WTC11 (cell line): ENCODE measurements at regions not wholly inside any gene's neighbourhood (a gene's known extent, or its start where the extent isn't known, plus 50 kb on each side); places are given as distances from the start of the nearest gene placed in this dataset.

Source experiments
- FOXP1 ChIP-seq: sonication (generic); formaldehyde crosslinking; IDR thresholded peaks from 2 replicates; pipeline ENCODE4 v1.8.0; 2022; ENCODE audit warnings: missing genetic modification reagents, mild to moderate bottlenecking, moderate library complexity, borderline replicate concordance
- GRHL2 ChIP-seq: fragments of 250-450 bp; sonication (Bioruptor Pico); IDR thresholded peaks from 2 replicates; pipeline ENCODE4 v1.8.0; 2022; ENCODE audit warnings: mild to moderate bottlenecking, moderate library complexity; ENCODE audit not compliant: insufficient replicate concordance, severe bottlenecking
- MYBL2 ChIP-seq: sonication (generic); formaldehyde crosslinking; IDR thresholded peaks from 2 replicates; pipeline ENCODE4 v1.8.1; 2023; ENCODE audit warnings: mild to moderate bottlenecking, moderate library complexity, missing genetic modification reagents
- TEAD4 ChIP-seq: sonication (generic); formaldehyde crosslinking; IDR thresholded peaks from 2 replicates; pipeline ENCODE4 v1.8.0; 2022; ENCODE audit warnings: mild to moderate bottlenecking, missing genetic modification reagents
- TP53 ChIP-seq: sonication (generic); formaldehyde crosslinking; IDR thresholded peaks from 2 replicates; pipeline ENCODE4 v1.8.1; 2023; ENCODE audit warnings: mild to moderate bottlenecking, missing genetic modification reagents
- ZNF121 ChIP-seq: sonication (generic); formaldehyde crosslinking; IDR thresholded peaks from 2 replicates; pipeline ENCODE4 v1.8.0; 2023; ENCODE audit warnings: missing genetic modification reagents
- TF ChIP-seq, protein P1 (sequence below): fragments of 200-600 bp; IDR thresholded peaks from 2 replicates; pipeline ENCODE4 v1.8.0; 2022; ENCODE audit warnings: antibody characterized with exemption
- TF ChIP-seq, protein P2 (sequence below): sonication (generic); formaldehyde crosslinking; IDR thresholded peaks from 2 replicates; pipeline ENCODE4 v1.8.0; 2023; ENCODE audit warnings: missing genetic modification reagents

DNA sequence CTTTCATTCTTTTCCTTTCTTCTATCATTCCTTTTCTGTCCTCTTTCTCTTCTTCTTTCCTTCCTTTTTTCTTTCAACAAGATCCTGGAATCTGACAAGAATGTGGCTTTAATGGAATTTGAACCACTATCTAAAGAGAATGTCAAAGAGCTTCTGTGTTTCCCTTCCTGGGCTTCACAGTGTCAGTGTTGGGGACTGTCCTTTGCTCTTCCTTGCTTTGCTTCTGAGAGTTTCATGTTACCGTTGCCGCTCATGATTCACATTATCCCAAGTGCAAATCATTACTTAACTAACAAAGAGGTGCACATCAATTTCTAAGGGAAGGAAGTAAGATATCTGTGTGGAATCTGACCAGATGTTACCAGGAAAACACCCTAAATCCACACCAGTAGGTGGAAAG is 90.5 kb upstream of the DDIT4L start:
- TF ChIP-seq, protein P1, sequence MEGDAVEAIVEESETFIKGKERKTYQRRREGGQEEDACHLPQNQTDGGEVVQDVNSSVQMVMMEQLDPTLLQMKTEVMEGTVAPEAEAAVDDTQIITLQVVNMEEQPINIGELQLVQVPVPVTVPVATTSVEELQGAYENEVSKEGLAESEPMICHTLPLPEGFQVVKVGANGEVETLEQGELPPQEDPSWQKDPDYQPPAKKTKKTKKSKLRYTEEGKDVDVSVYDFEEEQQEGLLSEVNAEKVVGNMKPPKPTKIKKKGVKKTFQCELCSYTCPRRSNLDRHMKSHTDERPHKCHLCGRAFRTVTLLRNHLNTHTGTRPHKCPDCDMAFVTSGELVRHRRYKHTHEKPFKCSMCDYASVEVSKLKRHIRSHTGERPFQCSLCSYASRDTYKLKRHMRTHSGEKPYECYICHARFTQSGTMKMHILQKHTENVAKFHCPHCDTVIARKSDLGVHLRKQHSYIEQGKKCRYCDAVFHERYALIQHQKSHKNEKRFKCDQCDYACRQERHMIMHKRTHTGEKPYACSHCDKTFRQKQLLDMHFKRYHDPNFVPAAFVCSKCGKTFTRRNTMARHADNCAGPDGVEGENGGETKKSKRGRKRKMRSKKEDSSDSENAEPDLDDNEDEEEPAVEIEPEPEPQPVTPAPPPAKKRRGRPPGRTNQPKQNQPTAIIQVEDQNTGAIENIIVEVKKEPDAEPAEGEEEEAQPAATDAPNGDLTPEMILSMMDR = no peak
- TF ChIP-seq FOXP1 (no peak), TP53 (CRISPR knock-in tag) (no peak), GRHL2 (CRISPR knock-in tag) (no peak), TEAD4 (CRISPR knock-in tag) (no peak), ZNF121 (CRISPR knock-in tag) (no peak), MYBL2 (CRISPR knock-in tag) (no peak)
- TF ChIP-seq, protein P2, sequence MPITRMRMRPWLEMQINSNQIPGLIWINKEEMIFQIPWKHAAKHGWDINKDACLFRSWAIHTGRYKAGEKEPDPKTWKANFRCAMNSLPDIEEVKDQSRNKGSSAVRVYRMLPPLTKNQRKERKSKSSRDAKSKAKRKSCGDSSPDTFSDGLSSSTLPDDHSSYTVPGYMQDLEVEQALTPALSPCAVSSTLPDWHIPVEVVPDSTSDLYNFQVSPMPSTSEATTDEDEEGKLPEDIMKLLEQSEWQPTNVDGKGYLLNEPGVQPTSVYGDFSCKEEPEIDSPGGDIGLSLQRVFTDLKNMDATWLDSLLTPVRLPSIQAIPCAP = no peak
